ENCODE measurements at regions not wholly inside any gene's neighbourhood (a gene's known extent, or its start where the extent isn't known, plus 50 kb on each side); places are given as distances from the start of the nearest gene placed in this dataset.

- TF ChIP-seq, protein P1, sequence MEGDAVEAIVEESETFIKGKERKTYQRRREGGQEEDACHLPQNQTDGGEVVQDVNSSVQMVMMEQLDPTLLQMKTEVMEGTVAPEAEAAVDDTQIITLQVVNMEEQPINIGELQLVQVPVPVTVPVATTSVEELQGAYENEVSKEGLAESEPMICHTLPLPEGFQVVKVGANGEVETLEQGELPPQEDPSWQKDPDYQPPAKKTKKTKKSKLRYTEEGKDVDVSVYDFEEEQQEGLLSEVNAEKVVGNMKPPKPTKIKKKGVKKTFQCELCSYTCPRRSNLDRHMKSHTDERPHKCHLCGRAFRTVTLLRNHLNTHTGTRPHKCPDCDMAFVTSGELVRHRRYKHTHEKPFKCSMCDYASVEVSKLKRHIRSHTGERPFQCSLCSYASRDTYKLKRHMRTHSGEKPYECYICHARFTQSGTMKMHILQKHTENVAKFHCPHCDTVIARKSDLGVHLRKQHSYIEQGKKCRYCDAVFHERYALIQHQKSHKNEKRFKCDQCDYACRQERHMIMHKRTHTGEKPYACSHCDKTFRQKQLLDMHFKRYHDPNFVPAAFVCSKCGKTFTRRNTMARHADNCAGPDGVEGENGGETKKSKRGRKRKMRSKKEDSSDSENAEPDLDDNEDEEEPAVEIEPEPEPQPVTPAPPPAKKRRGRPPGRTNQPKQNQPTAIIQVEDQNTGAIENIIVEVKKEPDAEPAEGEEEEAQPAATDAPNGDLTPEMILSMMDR (IDR thresholded peaks at IDR 0.05) = no peak
- Mint-ChIP-seq H3K27me3 (no peaks in the 10 kb centered on the region), H3K36me3 (ENCODE audit: low read depth) (no peaks in the 10 kb centered on the region), H3K27ac (peak overlapping the region; percentile 74), H3K4me1 (peaks cover 97% of the 10 kb centered on the region), H3K9me3 (no peaks in the 10 kb centered on the region), H3K4me3 (no peak overlapping the region)
- ChIA-PET CTCF (interaction anchor here (0.8 to 7.5 kb wide), 6 partner anchors 8 to 60 kb away, joined by 3 to 142 read pairs (median 4); no protein-coding TSS in a partner anchor), POLR2A (interaction anchor here (0.7 to 23.2 kb wide), 13 partner anchors 11 to 525 kb away, joined by 3 to 831 read pairs (median 8); partner anchors contain the start of gene TNRC6C)
- DNase-seq = no peak
- intact Hi-C loops (cut with micrococcal nuclease) = loop anchor here (5.0 kb wide), 2 partner anchors 39 to 579 kb away; no protein-coding TSS in a partner anchor
- ATAC-seq (ENCODE audit: low read depth) = peak; percentile 68
Observed at GRCh38 chr17:77433385-77434135, 292.8 kb downstream of the SEC14L1 start.

DNA sequence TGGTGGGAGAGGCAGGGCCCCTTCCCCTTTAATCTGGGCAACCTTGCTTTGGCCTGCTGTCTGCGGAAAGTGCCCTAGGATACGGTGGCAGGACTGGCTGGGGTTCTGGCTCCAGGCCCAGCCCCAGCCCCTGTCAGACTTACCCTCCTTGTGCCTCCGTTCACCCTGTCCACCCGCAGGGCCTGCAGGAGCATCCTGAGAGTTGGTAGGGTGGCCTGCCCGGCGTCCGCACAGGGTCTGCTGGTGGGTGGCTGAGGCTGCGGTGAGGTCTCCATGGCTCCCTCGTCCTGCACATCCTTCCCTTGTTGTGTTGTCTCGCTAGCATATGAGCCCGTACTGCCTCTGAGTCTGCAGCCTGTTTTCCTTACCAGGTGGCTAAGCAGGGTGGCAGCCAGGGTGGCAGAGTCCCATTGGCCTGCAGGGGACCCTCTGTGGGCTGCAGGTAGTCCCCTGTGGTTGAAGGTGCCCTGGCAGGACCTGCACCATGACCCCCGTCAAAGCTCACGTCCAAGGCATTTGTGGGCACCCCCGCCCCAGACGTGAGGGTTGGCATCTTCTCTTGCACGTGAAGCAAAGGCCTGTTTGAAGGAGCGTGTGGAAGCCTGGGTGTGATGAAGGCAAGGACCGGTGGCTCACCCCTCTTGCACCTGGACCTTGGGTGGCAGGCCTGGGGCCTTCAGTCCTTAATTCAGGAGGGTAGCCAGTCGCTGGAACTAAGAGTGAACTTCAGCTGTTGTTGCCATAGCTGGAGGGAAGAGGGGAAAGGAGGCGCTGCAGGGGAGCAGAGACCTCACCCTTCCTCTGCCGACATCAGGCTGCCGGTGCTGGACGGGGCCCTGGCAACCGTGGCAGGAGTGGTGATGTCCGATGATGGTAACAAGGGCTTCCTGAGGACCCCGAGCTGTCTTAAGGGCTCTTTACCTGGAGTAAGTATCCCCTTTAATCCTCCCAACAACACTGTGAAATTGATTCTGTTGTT lies 293.7 kb downstream of the SEC14L1 start:
- H3K9me3 Mint-ChIP-seq = no peaks in the 10 kb centered on the region
- no peaks in the 10 kb centered on the region for H3K36me3 Mint-ChIP-seq (ENCODE audit: low read depth)
- H3K27me3 Mint-ChIP-seq = no peaks in the 10 kb centered on the region
- DNase-seq = no peak
- no peak for ATAC-seq (ENCODE audit: low read depth)
- peak overlapping the region; percentile 74 for H3K27ac Mint-ChIP-seq
- ChIA-PET POLR2A (interaction anchor here (0.7 to 23.2 kb wide), 15 partner anchors 6 to 524 kb away, joined by 3 to 831 read pairs (median 8); partner anchors contain the start of gene TNRC6C), CTCF (interaction anchor here (0.8 to 7.5 kb wide), 6 partner anchors 11 to 60 kb away, joined by 3 to 142 read pairs (median 3); no protein-coding TSS in a partner anchor)
- TF ChIP-seq, protein P1 (IDR thresholded peaks at IDR 0.05) = no peak
- H3K4me1 Mint-ChIP-seq = peaks cover 97% of the 10 kb centered on the region
- intact Hi-C loops (cut with micrococcal nuclease) = loop anchor here (5.0 kb wide), 2 partner anchors 38 to 578 kb away; no protein-coding TSS in a partner anchor
- H3K4me3 Mint-ChIP-seq = peak overlapping the region; percentile 4

DNA sequence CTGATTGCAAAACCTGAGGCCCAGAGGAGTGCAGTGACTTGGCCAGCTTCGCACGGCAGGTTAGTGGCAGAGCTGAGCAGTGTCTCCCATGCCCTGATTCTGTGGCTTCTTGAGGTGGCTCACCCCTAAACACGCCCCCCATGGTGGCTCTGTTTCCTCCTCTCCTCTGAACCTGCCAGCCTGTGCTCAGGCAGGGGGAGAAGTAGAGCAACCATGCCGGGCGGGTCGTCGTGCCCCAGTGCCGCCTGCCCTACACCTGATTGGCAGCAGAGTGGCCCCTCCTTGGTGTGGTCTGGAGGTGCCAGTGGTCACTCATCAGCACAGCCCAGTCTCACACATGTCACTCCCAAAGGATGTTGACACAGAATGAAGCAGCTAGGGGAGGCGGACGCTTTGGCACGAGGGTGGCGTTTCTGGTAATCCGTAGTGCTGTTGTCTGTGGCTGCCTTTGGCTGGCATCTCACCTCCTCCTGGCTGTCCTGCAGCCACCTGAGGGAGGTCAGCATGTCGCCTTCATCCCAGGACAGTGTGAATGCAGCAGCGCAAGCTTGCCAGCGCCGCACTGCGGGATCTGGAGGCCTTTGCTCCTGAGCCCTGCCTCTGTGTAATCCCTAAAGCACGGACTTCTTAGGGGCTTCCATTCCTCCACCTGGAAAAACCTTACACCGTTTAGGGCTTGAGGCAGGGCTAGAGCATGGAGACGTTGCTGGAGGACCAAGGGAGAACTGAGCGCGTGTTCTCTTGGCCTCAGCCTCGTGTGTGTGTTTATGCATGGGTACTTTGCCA lies 294.7 kb downstream of the SEC14L1 start:
- no peak for ATAC-seq (ENCODE audit: low read depth)
- intact Hi-C loops (cut with micrococcal nuclease) = no loop called here
- DNase-seq = no peak
- H3K27me3 Mint-ChIP-seq = no peaks in the 10 kb centered on the region
- TF ChIP-seq, protein P1 (IDR thresholded peaks at IDR 0.05) = no peak
- H3K4me1 Mint-ChIP-seq = peaks cover 97% of the 10 kb centered on the region
- peak overlapping the region; percentile 41 for H3K4me3 Mint-ChIP-seq
- POLR2A ChIA-PET = interaction anchor here (0.8 to 23.2 kb wide), 6 partner anchors 7 to 39 kb away, joined by 3 to 831 read pairs (median 16); no protein-coding TSS in a partner anchor
- H3K36me3 Mint-ChIP-seq (ENCODE audit: low read depth) = no peaks in the 10 kb centered on the region
- CTCF ChIA-PET = interaction anchor here (1.3 kb wide), 1 partner anchor 59 kb away, joined by 3 read pairs; no protein-coding TSS in a partner anchor
- H3K9me3 Mint-ChIP-seq = no peaks in the 10 kb centered on the region
- H3K27ac Mint-ChIP-seq = peak overlapping the region; percentile 35

DNA sequence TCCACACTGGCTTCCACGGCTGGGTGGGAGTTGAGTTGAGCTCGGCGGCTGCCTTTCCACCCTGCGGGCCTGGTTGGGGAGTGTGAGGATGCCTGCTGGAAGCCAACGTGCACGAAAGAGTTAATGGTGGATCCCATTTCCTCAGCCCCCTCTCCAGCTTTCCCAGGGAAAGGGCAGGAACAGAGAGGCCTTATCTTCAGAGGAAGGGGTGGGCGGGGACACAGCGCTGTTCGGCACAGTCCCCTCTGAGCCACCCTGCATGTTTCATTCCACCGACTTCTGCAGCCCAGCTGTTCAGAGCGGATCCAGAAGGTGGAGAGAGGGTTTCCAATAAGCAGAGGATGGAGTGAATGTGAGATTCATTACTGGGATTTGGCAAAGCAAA lies 295.3 kb downstream of the SEC14L1 start:
- H3K4me3 Mint-ChIP-seq = peak overlapping the region; percentile 41
- DNase-seq (no peak), ATAC-seq (ENCODE audit: low read depth) (no peak)
- H3K27ac Mint-ChIP-seq = peak overlapping the region; percentile 35
- intact Hi-C loops (cut with micrococcal nuclease) = no loop called here
- peaks cover 97% of the 10 kb centered on the region for H3K4me1 Mint-ChIP-seq
- H3K36me3 Mint-ChIP-seq (ENCODE audit: low read depth) = no peaks in the 10 kb centered on the region
- no peaks in the 10 kb centered on the region for H3K9me3 Mint-ChIP-seq
- no peaks in the 10 kb centered on the region for H3K27me3 Mint-ChIP-seq
- ChIA-PET CTCF (interaction anchor here (1.0 to 1.6 kb wide), 3 partner anchors 9 to 35 kb away, joined by 3 to 5 read pairs (median 4); no protein-coding TSS in a partner anchor), POLR2A (interaction anchor here (0.7 to 23.2 kb wide), 7 partner anchors 7 to 113 kb away, joined by 3 to 831 read pairs (median 17); no protein-coding TSS in a partner anchor)
- TF ChIP-seq, protein P1 (IDR thresholded peaks at IDR 0.05) = no peak

All from activated B cell treated with CpG ODN at 0.5 μM for 24 hours (primary cell).